ENCODE measurements at regions not wholly inside any gene's neighbourhood (a gene's known extent, or its start where the extent isn't known, plus 50 kb on each side); places are given as distances from the start of the nearest gene placed in this dataset.

DNA sequence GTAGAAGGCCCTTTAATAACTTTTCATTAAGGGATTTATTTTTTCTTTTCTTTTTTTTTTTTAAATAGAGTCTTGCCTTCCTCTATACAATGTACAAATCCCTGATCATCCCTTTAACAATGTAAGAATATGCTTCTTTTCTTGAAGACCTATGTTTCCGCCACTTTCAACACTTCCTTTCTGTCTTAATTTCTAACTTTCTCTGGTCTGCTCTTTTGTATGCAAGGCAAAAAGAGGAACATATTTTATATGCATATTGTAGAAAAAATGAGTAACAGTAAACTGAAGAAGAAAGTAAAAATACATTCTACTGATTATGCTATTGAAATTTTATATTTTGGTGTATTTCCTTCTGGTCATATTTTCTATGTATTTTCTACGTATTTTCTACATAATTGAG is 484.7 kb downstream of the TFAP2B start:
- TF ChIP-seq, protein P1, sequence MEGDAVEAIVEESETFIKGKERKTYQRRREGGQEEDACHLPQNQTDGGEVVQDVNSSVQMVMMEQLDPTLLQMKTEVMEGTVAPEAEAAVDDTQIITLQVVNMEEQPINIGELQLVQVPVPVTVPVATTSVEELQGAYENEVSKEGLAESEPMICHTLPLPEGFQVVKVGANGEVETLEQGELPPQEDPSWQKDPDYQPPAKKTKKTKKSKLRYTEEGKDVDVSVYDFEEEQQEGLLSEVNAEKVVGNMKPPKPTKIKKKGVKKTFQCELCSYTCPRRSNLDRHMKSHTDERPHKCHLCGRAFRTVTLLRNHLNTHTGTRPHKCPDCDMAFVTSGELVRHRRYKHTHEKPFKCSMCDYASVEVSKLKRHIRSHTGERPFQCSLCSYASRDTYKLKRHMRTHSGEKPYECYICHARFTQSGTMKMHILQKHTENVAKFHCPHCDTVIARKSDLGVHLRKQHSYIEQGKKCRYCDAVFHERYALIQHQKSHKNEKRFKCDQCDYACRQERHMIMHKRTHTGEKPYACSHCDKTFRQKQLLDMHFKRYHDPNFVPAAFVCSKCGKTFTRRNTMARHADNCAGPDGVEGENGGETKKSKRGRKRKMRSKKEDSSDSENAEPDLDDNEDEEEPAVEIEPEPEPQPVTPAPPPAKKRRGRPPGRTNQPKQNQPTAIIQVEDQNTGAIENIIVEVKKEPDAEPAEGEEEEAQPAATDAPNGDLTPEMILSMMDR (IDR thresholded peaks at IDR 0.05; ENCODE audit: insufficient read depth, low read depth, low read length): no peak
- no peak for TF ChIP-seq EZH2 (IDR thresholded peaks at IDR 0.05; ENCODE audit: insufficient read depth, low read length)
